GM21447 (cell line): ENCODE measurements at regions not wholly inside any gene's neighbourhood (a gene's known extent, or its start where the extent isn't known, plus 50 kb on each side); places are given as distances from the start of the nearest gene placed in this dataset.

Source experiments
- ATAC-seq: cut with Tn5 transposase; IDR thresholded peaks from one replicate; pipeline ENCODE4 v1.9.1; 2021; ENCODE audit not compliant: unreplicated experiment

- ATAC-seq = no peak
Observed at GRCh38 chr1:81446000-81446669, 354.6 kb upstream of the ADGRL2 start.

DNA sequence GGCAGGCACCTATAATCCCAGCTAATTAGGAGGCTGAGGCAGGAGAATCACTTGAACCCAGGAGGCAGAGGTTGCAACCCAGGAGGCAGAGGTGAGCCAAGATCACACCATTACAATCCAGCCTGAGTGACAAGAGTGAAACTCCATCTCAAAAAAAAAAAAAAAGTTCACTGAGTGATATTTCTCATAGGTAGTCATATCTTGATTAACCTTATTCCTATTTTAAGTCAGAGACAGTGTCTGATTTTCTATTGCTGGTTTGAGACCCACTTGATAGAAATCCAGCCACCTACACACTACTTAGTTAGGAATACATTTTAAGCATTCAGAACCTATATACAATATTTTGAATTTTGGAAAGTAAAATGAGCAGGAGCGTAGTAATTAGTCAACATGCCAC, 357.4 kb upstream of the ADGRL2 start:
- ATAC-seq = no peak

DNA sequence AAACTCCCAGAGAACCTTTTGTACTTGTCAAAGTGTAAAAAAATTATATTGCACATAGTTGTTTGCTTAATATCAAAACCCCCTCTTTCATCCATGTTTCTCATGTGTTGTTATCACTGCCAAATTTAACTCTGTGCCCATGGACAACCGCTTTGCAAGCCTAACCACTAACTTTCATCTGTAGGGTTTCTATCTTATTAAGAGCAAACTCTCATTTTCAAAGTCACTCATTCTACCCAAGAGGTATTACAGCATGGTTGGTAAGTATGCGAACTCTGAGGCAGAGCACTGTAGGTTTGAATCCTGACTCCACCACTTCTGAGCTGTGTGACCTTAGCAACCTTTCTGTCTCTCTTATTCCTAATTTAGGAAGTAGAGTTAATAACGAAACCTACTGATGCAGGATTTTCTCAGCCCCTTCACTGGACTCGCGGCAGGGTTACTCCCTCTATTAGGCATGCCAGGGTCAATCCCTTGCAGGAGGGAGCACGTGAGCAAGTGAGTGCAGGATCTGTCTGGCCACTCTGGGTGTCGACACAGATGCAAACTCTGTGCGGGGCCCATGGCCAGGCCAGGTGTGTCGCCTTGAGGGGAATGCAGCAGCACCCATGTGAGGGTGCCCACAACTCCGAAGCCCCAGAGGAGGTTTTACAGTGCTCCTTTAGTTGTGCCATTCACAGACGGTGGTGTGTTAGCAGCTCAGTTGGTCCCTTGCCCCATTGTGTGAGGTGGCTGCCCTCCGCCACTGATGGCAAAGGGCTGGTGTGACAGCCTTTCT, 361.5 kb upstream of the ADGRL2 start:
- no peak for ATAC-seq

- ATAC-seq = peak; percentile 81
Observed at GRCh38 chr1:81437649-81438048, 363.1 kb upstream of the ADGRL2 start.

DNA sequence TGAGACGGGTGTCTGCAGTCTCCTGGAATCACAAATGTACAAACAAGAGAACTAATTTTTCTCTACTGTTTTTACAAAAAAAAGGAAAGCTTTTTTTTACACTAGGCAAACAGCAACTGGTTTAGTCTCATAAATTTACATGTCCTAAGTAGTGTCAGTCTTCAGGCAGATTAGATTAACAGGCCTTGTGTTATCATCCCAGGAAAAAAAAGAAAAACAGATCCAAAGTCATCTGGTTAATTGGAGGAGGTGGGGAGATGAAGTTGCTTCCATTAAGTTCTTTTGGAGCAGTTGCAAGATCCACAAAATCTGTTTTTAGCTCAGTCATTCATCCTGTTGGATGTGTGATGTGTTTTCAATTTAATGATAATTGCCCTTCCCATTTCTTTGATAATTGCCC, 363.5 kb upstream of the ADGRL2 start:
- no peak for ATAC-seq

GRCh38 chr1:81435175-81435574, 365.6 kb upstream of the ADGRL2 start:
- ATAC-seq = no peak

GRCh38 chr1:81433676-81434075, 367.1 kb upstream of the ADGRL2 start:
- no peak for ATAC-seq

GRCh38 chr1:81432654-81433109, 368.1 kb upstream of the ADGRL2 start:
- ATAC-seq = no peak

GRCh38 chr1:81432059-81432458, 368.7 kb upstream of the ADGRL2 start:
- ATAC-seq = no peak

GRCh38 chr1:81431624-81432000, 369.1 kb upstream of the ADGRL2 start:
- no peak for ATAC-seq

DNA sequence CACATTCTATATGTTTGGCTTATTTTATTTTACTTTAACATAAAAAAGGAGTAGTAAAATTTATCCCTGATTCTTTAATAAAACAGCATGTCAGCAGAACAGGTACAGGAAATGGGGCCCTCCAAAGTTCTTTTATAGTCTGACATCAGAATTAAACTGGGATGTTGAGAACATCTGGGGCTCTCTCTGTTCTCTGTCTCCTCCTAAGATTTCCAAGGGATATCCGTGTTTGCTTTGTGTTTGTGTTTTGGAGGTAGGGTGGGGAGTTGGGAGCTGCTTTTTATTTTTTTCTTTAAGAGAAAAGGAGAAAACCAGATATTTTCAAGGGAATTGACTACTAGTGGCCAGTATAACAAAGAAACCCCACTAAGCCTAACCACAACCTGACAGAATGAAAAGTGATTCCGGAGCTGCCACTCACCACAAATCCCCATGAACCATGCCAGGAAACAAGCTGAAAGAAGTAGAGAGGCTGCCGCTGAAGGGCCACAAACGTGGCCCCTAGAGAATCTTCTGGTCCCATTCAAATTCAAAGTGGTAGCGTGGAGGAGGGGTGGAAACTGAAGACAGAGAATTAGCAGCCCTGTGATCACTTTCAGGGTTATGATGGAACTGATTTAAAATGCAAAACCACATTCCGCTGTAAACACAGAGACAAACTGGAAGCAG, 369.6 kb upstream of the ADGRL2 start:
- peak; percentile 65 for ATAC-seq

DNA sequence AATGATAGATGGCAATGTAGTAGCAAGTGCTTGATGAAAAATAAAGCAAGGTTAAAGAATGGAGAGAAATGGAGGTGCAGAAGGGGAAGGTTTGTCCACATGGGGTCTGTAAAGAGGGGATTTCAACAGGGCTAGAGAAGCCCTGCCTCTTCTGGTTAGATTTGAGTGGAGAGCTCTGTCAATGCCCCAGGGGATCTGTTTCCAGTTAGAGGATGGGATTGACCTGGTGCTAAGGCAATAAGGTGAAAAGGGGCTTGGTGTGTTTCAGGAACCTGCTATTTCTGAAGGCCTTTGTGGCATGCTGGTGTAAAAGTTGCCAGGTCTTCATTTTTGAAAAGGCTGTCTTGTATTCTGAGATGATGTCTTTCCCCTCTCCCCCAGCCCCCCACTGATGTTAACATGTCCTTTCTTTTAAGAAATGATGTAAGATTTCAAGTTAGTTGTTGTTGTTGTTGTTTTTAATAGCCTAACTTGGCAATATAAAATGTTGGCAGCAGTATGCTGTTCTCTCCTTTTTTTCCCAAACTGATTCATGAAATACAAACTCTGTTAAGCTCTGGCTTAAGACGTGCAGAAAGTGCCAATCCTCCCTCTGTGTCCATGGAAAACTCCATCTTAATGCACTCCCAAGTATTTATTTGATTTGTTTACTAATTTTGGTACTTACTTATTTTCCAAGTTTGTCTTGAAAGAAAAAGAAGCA, 370.3 kb upstream of the ADGRL2 start:
- no peak for ATAC-seq

- peak; percentile 51 for ATAC-seq
Observed at GRCh38 chr1:81428998-81429397, 371.7 kb upstream of the ADGRL2 start.

- ATAC-seq = no peak
Observed at GRCh38 chr1:81424816-81425215, 375.9 kb upstream of the ADGRL2 start.

- ATAC-seq = no peak
Observed at GRCh38 chr1:81424061-81424460, 376.7 kb upstream of the ADGRL2 start.

- peak; percentile 98 for ATAC-seq
Observed at GRCh38 chr1:81420760-81421159, 380.0 kb upstream of the ADGRL2 start.

DNA sequence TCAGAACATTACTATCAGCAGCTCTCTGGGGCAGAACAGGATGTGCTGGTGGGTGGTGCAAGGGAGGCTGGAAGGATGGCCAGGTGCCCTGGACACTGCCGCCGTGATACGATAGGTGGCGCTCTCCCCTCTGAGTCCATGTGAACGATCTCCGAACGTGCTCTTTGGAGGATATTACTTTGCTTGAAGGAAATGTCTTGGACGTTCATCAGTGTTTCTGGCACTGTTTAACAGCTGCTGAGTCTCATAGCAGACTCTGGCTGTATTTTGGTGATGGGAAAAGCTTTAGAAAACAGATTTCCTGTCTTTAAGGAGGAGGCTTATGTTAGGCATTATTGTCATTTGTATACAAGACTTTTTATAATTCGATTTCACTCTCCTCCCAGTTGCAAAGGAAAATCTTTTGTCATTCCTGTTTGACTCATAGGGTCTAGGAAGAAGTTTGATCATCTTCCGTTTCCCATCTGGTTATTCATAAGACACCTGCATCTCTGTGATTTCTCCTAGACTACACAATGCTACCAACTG, 386.2 kb upstream of the ADGRL2 start:
- ATAC-seq = peak; percentile 97

DNA sequence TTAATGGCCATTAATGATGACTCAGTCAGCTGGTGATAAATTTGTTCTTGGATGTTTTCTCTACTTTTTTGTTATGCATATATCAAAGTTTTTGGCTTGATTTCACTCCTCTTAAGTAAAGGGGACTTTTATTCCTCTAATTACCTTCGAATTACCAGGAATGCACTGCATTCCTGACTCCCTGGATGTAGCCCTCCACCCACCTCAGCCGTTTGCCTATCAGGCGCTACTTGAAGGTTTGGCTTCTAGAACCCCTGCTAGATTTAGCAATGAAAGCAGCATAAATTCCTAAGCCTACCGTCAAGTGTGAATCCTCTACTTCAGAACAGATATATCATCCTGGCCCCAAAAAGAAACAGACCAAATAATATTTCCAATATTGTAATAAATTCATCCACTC, 387.8 kb upstream of the ADGRL2 start:
- ATAC-seq = no peak

GRCh38 chr1:81410941-81411340, 389.8 kb upstream of the ADGRL2 start:
- no peak for ATAC-seq

- ATAC-seq = no peak
Observed at GRCh38 chr1:81410351-81410750, 390.4 kb upstream of the ADGRL2 start.

- no peak for ATAC-seq
Observed at GRCh38 chr1:81409780-81410274, 390.9 kb upstream of the ADGRL2 start.
